ENCODE measurements at regions not wholly inside any gene's neighbourhood (a gene's known extent, or its start where the extent isn't known, plus 50 kb on each side); places are given as distances from the start of the nearest gene placed in this dataset.
"Not testable (repeated sequence)": the region's sequence is repeated elsewhere in the genome, so short reads cannot be mapped to it uniquely, and the experiment has no call there.

DNA sequence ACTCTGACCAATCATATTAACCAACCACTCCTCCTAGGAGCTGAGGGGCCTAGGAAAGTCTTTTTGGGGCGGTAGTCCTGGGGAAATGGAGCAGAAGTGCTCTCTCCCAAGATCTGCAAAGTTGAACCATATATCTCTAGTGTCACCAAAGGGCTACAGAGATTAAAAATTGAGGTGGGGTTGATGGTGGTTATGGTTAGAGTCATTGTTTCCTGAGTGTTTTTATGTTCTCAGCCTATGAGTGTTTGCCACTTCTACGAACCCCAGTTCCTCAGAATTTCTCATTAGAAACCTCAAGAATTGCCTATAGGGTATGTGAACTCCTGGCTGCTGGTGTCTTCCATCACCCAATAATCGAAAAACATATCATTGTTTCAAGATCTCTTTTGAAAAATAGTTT, 217.8 kb downstream of the CDRT15L2 start:
- no peak overlapping the region for H3K4me3 ChIP-seq (ENCODE audit: low read depth, low read length)
- TF ChIP-seq, protein P1, sequence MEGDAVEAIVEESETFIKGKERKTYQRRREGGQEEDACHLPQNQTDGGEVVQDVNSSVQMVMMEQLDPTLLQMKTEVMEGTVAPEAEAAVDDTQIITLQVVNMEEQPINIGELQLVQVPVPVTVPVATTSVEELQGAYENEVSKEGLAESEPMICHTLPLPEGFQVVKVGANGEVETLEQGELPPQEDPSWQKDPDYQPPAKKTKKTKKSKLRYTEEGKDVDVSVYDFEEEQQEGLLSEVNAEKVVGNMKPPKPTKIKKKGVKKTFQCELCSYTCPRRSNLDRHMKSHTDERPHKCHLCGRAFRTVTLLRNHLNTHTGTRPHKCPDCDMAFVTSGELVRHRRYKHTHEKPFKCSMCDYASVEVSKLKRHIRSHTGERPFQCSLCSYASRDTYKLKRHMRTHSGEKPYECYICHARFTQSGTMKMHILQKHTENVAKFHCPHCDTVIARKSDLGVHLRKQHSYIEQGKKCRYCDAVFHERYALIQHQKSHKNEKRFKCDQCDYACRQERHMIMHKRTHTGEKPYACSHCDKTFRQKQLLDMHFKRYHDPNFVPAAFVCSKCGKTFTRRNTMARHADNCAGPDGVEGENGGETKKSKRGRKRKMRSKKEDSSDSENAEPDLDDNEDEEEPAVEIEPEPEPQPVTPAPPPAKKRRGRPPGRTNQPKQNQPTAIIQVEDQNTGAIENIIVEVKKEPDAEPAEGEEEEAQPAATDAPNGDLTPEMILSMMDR (conservative IDR thresholded peaks at IDR 0.05; ENCODE audit: low read depth, low read length) = no peak
- no peak for DNase-seq (ENCODE audit: low read depth)

DNA sequence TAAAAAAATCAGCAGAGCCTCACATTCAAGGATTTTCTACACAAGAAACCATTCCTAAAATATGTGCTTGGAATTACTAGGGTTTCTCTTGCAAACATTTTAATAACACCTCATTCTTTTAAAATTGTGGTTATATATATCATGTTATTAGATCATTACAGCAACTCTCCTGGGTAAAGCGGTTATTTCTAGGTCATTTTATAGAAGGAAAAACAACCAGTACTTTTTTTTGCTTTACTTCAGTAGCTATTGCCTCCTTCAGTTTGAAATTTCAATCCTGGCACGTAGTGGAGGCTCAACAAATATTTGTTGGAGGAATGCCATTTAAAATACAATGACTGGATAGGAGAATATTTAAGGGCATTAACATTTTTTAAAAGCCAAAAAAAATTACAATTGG, 220.6 kb downstream of the CDRT15L2 start:
- H3K4me3 ChIP-seq (ENCODE audit: low read depth, low read length) = no peak overlapping the region
- DNase-seq (ENCODE audit: low read depth) = peak; percentile 1
- TF ChIP-seq, protein P1 (conservative IDR thresholded peaks at IDR 0.05; ENCODE audit: low read depth, low read length) = no peak

DNA sequence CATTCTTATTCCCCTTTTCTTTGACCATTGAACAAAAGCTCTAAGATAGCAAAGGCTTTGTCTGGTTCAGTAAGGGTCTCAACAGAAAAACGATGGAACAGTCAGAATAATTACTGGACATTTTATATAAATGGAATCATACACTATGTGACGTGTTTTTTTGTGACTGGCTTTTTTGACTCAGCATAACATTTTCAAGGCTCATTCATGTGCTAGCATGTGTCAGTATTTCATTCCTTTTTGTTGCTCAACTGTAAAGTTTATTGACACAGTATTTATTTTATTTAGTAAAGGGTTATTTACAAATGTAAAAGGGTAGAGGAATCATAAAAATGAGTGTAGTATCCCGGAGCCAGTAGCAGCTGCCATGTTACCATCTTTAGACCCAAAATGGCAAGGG, 226.2 kb downstream of the CDRT15L2 start:
- TF ChIP-seq, protein P1 (conservative IDR thresholded peaks at IDR 0.05; ENCODE audit: low read depth, low read length) = no peak
- DNase-seq (ENCODE audit: low read depth) = no peak

DNA sequence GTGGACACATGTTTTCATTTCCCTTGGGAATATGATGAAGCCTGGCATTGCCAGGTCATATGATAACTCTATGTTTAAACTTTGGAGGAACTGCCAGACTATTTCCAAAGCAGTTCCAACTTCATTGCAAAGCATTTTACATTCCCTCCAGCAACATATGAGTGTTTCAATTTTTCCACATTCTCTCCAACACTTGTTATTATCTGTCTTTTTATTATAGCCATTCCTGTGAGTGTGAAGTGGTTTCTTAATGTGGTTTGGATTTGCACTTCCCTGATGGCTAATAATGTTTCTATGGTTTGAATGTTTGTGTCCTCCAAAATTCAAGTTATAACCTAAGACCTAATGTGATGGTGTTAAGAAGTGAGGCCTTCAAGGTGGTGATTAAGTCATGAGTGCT, 228.0 kb downstream of the CDRT15L2 start:
- DNase-seq (ENCODE audit: low read depth); H3K4me3 ChIP-seq (ENCODE audit: low read depth, low read length): not testable (repeated sequence)

More for the DNA sequence above, 226.2 kb downstream of the CDRT15L2 start:
- H3K4me3 ChIP-seq (ENCODE audit: low read depth, low read length) = no peak overlapping the region

DNA sequence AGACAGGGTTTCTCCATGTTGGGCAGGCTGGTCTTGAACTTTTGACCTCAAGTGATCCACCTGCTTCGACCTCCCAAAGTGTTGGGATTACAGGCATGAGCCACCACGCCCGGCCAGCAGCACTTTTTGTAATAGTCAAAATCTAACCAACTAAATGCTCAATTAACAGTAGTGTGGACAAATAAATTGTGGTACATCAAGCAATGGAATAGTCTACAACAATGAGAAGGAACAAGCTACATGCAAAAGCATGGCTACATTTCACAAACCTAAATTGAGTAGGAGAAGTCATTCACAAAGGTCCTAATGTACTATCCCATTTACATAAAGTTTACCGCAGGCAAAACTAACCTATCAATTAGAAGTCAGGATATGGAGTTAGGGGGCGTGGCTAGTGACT, 227.4 kb downstream of the USP22 start:
- not testable (repeated sequence) for H3K4me3 ChIP-seq (ENCODE audit: low read depth, low read length); DNase-seq (ENCODE audit: low read depth)

DNA sequence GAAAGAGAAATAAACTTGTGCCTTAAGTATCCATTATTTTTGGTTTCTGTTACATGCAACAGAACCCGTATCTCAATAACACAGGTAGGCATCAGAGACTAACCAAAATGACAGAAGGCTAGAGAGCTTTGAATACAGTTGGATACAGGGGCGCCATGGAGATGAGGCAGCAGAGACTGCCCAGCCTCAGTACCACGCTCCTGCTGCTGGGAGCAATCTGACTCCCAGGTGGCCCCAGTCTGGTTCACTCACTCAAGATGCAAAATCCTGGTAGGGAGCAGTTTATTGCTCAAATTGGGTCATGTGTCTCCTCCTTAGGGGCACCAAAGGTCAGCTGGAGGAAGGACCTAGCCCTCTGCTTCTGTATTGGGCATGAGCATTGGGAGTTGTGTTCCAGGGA, 218.9 kb downstream of the USP22 start:
- TF ChIP-seq, protein P1 (conservative IDR thresholded peaks at IDR 0.05; ENCODE audit: low read depth, low read length) = no peak
- DNase-seq (ENCODE audit: low read depth) = no peak
- H3K4me3 ChIP-seq (ENCODE audit: low read depth, low read length) = no peak overlapping the region

DNA sequence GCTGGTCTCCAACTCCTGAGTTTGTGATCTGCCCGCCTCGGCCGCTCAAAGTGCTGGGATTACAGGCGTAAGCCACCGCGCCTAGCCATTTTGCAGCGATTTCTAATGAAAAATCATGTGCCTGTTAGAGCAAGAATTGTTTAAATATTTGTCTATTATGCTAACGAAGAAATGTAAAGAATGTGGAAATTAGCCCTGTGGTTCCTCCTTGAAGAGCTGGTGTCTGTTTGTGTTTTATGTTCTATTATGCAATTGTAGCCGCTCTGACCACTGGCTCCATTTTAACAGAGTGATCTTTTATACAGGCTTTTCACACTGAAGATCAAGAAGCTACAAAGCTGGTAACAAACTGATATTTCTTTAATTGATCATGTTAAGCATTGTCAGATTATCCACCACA, 217.3 kb downstream of the USP22 start:
- TF ChIP-seq, protein P1 (conservative IDR thresholded peaks at IDR 0.05; ENCODE audit: low read depth, low read length) = no peak
- DNase-seq (ENCODE audit: low read depth) = no peak
- H3K4me3 ChIP-seq (ENCODE audit: low read depth, low read length) = no peak overlapping the region

DNA sequence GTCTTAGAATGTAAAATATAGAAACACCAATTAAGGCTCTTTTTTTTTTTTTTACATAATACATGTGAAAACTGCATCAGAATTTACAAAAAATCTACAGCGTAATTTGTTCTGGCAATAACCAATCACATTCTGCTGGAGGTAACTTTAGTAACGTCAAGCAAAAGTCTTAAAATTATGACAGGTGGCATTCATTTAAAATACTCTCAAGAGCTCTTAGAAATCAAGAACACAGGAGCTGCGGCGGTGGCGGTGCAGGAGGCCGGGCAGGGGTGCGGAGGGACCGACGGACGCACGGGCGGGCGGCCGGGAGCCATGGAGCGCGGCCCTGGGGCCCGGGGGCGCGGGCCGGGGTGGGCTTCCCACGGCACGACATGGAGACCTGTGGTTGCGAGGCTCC, 202.4 kb downstream of the USP22 start:
- DNase-seq (ENCODE audit: low read depth); H3K4me3 ChIP-seq (ENCODE audit: low read depth, low read length): not testable (repeated sequence)

DNA sequence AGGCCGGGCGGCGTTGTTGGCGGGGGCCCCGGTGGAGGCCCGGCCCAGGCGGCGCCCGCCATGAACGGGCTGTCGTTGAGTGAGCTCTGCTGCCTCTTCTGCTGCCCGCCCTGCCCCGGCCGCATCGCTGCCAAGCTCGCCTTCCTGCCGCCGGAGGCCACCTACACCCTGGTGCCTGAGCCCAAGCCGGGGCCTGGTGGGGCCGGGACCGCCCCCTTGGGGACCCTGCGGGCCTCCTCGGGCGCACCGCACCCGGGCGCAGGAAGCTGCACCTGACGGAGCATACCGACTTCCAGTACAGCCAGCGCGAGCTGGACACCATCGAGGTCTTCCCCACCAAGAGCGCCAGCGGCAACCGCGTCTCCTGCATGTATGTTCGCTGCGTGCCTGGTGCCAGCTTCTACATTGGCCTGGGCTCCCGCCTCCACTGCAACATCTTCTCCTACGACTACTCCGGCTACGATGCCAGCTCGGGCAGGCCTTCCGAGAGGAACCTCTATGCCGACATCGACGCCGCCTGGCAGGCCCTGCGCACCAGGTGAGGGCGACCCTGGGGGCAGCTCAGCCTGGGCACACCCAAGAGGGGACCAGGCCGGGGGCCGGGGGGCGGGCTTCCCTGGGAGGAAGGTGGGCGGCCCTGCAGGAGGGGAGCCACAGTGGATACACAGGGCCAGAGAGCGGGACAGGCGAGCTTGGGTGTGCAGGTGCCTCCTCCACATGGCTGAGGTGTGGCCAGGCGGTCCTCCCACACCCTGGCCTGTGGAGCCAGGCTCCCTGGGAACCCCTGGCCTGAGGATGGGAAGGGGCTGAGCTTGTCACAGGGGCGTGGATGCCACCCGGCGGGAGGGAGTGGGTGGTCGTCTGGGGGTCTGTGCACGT, 201.6 kb downstream of the USP22 start:
- DNase-seq (ENCODE audit: low read depth); H3K4me3 ChIP-seq (ENCODE audit: low read depth, low read length): not testable (repeated sequence)

DNA sequence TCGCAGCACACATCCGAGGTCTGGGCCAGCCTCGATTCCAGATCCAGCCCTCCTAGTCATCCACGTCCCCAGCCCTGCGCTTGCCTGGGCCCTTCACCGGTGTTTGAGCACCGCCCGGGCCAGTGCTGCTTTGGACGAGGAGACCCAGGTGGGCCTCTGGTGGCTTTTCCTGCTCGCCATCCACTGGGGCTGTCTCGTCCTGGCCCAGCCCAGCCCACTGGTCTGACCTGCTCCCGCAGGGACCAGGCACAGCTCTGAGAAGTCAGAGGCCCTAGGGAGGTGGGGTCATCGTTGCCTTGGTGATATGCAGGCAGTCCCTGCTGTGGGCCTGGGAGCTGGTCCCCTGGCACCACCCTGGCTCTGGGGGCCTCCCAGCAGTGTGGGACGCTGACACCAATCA, 200.8 kb downstream of the USP22 start:
- DNase-seq (ENCODE audit: low read depth); H3K4me3 ChIP-seq (ENCODE audit: low read depth, low read length): not testable (repeated sequence)

DNA sequence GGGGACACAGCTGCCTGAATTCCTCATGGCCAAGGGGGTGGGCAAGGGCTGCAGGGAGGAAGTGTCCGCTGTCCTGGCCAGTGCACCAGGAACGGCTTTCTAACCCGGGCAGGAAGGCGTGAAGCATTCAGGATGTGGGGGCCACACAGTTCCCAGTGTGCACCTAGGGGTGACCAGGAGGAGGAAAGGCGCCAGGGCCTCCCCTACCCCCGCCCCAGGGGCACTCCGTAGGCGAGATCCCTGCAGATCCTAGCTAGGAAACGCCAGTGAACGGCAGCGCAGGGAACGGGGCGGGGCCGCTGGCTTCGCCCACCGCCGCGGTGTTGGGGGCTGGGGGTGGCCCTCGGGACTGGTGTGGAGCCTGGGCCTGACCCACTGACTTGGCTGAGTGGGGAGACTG, 199.6 kb downstream of the USP22 start:
- DNase-seq (ENCODE audit: low read depth); H3K4me3 ChIP-seq (ENCODE audit: low read depth, low read length): not testable (repeated sequence)

DNA sequence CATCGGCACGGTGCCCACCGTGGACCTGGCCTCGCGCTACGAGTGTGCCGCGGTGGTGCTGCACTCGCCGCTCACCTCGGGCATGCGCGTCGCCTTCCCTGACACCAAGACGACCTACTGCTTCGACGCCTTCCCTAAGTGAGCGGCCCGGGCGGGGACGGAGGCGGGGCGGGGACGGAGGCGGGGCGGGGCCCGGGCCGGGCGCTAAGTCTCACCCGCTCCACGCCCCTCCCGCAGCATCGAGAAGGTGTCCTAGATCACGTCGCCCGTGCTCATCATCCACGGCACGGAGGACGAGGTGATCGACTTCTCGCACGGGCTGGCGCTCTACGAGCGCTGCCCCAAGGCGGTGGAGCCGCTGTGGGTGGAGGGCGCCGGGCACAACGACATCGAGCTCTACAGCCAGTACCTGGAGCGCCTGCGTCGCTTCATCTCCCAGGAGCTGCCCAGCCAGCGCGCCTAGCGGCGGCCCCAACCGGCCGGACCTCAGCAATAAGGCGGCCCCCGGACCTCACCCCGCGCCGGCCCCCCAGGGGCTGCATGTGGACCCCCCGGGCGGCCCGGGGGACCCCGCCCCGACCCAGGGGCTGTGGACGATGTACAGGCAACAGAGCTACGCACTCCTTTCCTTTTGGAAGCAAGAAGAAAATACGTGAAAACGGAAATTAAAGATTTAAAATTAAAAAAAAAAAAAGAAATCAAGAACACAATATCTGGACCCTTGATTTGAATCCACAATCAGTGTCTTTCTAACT, 198.8 kb downstream of the USP22 start:
- DNase-seq (ENCODE audit: low read depth); H3K4me3 ChIP-seq (ENCODE audit: low read depth, low read length): not testable (repeated sequence)

All from choroid plexus epithelial cell (primary cell).